ENCODE measurements at regions not wholly inside any gene's neighbourhood (a gene's known extent, or its start where the extent isn't known, plus 50 kb on each side); places are given as distances from the start of the nearest gene placed in this dataset.

DNA sequence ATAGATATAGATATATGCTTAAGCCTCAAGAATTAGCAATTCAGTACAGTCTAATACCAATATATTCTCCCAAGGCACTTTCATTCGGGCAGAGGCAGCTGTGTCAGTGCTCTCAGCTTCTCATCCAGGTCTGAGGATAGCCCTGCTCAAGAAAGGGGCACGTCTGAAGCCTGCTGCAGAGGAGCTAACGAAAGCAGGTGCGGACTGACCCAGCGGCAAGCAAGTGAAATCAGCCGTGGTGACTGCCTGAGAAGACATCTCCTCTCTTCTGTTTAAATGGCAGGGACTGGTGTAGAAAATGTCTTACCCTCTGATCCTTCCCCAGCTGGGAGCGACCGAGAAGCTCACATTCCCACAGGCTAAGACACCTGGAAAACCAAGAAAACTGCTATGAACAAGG, 468.6 kb downstream of the BRD1 start:
- Histone ChIP-seq H3F3A (ENCODE audit: insufficient read depth, low read length) (no peaks in the 10 kb centered on the region; the same call in 1 of the 2 replicates), H3K9ac (ENCODE audit: low read length) (no peak overlapping the region), H2AFZ (ENCODE audit: low read length) (no peak overlapping the region), H3K9me3 (replicated peaks; ENCODE audit: insufficient read depth, low read length) (no peaks in the 10 kb centered on the region; the same call in 1 of the 2 replicates), H3K9me2 (replicated peaks; ENCODE audit: insufficient read depth, low read length) (no peaks in the 10 kb centered on the region), H3K27me3 (replicated peaks; ENCODE audit: insufficient read depth, low read length) (no peaks in the 10 kb centered on the region; the same call in 1 of the 2 replicates), H3K4me2 (ENCODE audit: low read depth, low read length) (no peak overlapping the region), H3K4me1 (ENCODE audit: low read length) (peaks cover 23% of the 10 kb centered on the region), H3K27ac (ENCODE audit: low read length) (no peak overlapping the region), H3K4me3 (ENCODE audit: low read length) (no peak overlapping the region), H3K79me2 (ENCODE audit: low read length) (no peaks in the 10 kb centered on the region), H4K20me1 (ENCODE audit: insufficient read depth, low read length) (no peaks in the 10 kb centered on the region), H3K36me3 (replicated peaks; ENCODE audit: insufficient read depth, low read length) (no peaks in the 10 kb centered on the region)
- TF ChIP-seq, protein P1, sequence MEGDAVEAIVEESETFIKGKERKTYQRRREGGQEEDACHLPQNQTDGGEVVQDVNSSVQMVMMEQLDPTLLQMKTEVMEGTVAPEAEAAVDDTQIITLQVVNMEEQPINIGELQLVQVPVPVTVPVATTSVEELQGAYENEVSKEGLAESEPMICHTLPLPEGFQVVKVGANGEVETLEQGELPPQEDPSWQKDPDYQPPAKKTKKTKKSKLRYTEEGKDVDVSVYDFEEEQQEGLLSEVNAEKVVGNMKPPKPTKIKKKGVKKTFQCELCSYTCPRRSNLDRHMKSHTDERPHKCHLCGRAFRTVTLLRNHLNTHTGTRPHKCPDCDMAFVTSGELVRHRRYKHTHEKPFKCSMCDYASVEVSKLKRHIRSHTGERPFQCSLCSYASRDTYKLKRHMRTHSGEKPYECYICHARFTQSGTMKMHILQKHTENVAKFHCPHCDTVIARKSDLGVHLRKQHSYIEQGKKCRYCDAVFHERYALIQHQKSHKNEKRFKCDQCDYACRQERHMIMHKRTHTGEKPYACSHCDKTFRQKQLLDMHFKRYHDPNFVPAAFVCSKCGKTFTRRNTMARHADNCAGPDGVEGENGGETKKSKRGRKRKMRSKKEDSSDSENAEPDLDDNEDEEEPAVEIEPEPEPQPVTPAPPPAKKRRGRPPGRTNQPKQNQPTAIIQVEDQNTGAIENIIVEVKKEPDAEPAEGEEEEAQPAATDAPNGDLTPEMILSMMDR (IDR thresholded peaks at IDR 0.05; ENCODE audit: low read length): no peak
- TF ChIP-seq EZH2phosphoT487 (IDR thresholded peaks at IDR 0.05; ENCODE audit: low read length) (no peak), EZH2 (optimal IDR thresholded peaks at IDR 0.05; ENCODE audit: low read depth, low read length) (no peak)
- no peak for DNase-seq

DNA sequence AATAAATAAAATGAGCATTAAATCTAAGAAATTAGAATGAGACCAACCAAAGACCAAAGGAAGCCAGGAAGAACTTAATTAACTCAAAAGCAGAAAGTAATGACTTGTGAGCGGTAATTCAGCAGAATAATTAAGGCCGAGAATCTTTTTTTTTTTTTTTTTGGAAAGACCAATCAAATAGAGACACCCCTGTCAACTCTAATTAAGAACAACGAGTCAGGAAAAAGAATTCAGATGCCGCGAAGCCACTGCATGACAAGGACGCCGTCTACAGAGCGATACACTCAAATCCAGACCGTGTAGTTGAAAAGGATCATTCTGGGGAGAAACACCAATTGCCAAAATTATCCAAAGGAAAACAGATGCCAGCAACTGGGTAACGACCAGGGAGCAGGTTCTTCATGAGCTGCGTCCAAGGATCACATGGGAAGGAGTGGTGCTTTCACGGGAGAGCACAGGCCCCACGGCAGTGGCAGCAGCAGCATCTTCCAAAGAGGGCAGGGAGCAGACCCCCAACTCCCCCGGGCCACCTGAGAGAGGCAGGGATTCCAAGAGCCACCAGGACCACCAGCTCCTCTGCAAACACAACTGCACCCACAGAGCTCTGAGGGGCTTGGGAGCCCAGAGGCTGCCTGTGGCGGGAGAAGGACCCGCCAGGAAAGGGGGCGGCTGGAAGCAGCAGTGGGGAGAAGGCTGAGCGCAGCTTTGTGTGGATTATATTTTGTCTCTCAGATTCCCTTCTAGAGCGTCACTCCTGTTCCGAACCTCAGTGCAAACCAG, 469.8 kb downstream of the BRD1 start:
- H3K79me2 ChIP-seq (ENCODE audit: low read length): no peaks in the 10 kb centered on the region
- H3K9me3 ChIP-seq (replicated peaks; ENCODE audit: insufficient read depth, low read length): no peaks in the 10 kb centered on the region
- no peak overlapping the region for H3K4me3 ChIP-seq (ENCODE audit: low read length)
- H3K9ac ChIP-seq (ENCODE audit: low read length): no peak overlapping the region
- H3K27me3 ChIP-seq (replicated peaks; ENCODE audit: insufficient read depth, low read length): no peaks in the 10 kb centered on the region; the same call in 1 of the 2 replicates
- H4K20me1 ChIP-seq (ENCODE audit: insufficient read depth, low read length): no peaks in the 10 kb centered on the region
- no peaks in the 10 kb centered on the region for H3K36me3 ChIP-seq (replicated peaks; ENCODE audit: insufficient read depth, low read length)
- DNase-seq: no peak
- no peaks in the 10 kb centered on the region; the same call in 1 of the 2 replicates for H3F3A ChIP-seq (ENCODE audit: insufficient read depth, low read length)
- no peaks in the 10 kb centered on the region for H3K9me2 ChIP-seq (replicated peaks; ENCODE audit: insufficient read depth, low read length)
- TF ChIP-seq EZH2 (optimal IDR thresholded peaks at IDR 0.05; ENCODE audit: low read depth, low read length) (no peak), EZH2phosphoT487 (IDR thresholded peaks at IDR 0.05; ENCODE audit: low read length) (no peak)
- TF ChIP-seq, protein P1 (IDR thresholded peaks at IDR 0.05; ENCODE audit: low read length): no peak
- no peak overlapping the region for H3K4me2 ChIP-seq (ENCODE audit: low read depth, low read length)
- H3K4me1 ChIP-seq (ENCODE audit: low read length): peaks cover 23% of the 10 kb centered on the region
- no peak overlapping the region for H2AFZ ChIP-seq (ENCODE audit: low read length)
- no peak overlapping the region for H3K27ac ChIP-seq (ENCODE audit: low read length)

DNA sequence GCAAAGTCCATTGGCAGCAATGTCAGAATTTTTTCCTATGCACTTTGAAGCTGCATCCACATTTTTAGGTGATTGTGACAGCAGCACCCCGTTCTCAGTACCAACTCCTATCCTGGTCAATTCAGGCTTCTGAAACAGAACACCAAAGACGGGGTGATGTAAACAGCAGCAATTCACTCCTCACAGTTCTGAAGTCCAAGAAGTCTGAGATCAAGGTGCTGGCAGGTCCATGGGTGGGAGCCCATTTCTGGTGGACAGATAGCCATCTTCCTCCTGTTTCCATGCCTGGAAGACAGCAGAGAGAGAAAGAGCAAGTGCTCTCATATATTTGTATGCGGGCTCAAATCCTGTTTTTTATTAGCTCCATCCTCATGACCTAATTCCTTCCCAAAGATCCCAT, 471.2 kb downstream of the BRD1 start:
- no peaks in the 10 kb centered on the region for H3K9me3 ChIP-seq (replicated peaks; ENCODE audit: insufficient read depth, low read length)
- no peak overlapping the region for H3K9ac ChIP-seq (ENCODE audit: low read length)
- H4K20me1 ChIP-seq (ENCODE audit: insufficient read depth, low read length): no peaks in the 10 kb centered on the region
- no peaks in the 10 kb centered on the region for H3K36me3 ChIP-seq (replicated peaks; ENCODE audit: insufficient read depth, low read length)
- no peaks in the 10 kb centered on the region for H3K79me2 ChIP-seq (ENCODE audit: low read length)
- H3K4me1 ChIP-seq (ENCODE audit: low read length): peaks cover 14% of the 10 kb centered on the region
- H3F3A ChIP-seq (ENCODE audit: insufficient read depth, low read length): no peaks in the 10 kb centered on the region; the same call in 1 of the 2 replicates
- no peak overlapping the region for H3K27ac ChIP-seq (ENCODE audit: low read length)
- TF ChIP-seq EZH2phosphoT487 (IDR thresholded peaks at IDR 0.05; ENCODE audit: low read length): no peak
- no peak for TF ChIP-seq EZH2 (optimal IDR thresholded peaks at IDR 0.05; ENCODE audit: low read depth, low read length)
- TF ChIP-seq, protein P1 (IDR thresholded peaks at IDR 0.05; ENCODE audit: low read length): no peak
- H3K9me2 ChIP-seq (replicated peaks; ENCODE audit: insufficient read depth, low read length): no peaks in the 10 kb centered on the region
- H3K4me3 ChIP-seq (ENCODE audit: low read length): no peak overlapping the region
- peaks cover under 1% of the 10 kb centered on the region; the same call in 1 of the 2 replicates for H3K27me3 ChIP-seq (replicated peaks; ENCODE audit: insufficient read depth, low read length)
- no peak for DNase-seq
- no peak overlapping the region for H3K4me2 ChIP-seq (ENCODE audit: low read depth, low read length)
- H2AFZ ChIP-seq (ENCODE audit: low read length): no peak overlapping the region

Measured in MM.1S (cell line).